IMR-90 (cell line): ENCODE measurements at regions not wholly inside any gene's neighbourhood (a gene's known extent, or its start where the extent isn't known, plus 50 kb on each side); places are given as distances from the start of the nearest gene placed in this dataset.

ENCODE experiments used
- ATAC-seq: fragments of 200-7000 bp; cut with Tn5 transposase; 2 replicates; pipeline ENCODE4 v1.9.1; 2020; ENCODE audit warnings: low read depth, mild to moderate bottlenecking, moderate library complexity
- BruUV-seq: library from RNA; stranded (reverse); fragments of 400-500 nt; replicated peaks from 2 replicates; lab custom pipeline; 2021; lab: Mats Ljungman, UMichigan
- CTCF ChIA-PET: fragments of 300-600 bp; formaldehyde crosslinking; extraction: SDS; loops from one replicate; lab custom pipeline; 2021; ENCODE audit warnings: antibody characterized with exemption; lab: Yijun Ruan, JAX
- POLR2A ChIA-PET: fragments of 300-600 bp; sonication (Branson Sonifier 250); formaldehyde crosslinking; loops from one replicate; lab custom pipeline; 2022; ENCODE audit warnings: antibody characterized with exemption; ENCODE audit not compliant: unreplicated experiment; lab: Charles Lee
- DNase-seq: peaks from one replicate; pipeline ENCODE4 v3.0.0; 2013
- H2AFZ ChIP-seq: replicated peaks from 2 replicates; pipeline ENCODE3; 2013; ENCODE audit warnings: low read length, mild to moderate bottlenecking; ENCODE audit not compliant: poor library complexity
- H2AK5ac ChIP-seq: 2 replicates; pipeline ENCODE4 v1.6.1; 2013; ENCODE audit warnings: low read depth, low read length, inconsistent platforms
- H2AK9ac ChIP-seq: replicated peaks from 2 replicates; pipeline ENCODE3; 2013; ENCODE audit warnings: mild to moderate bottlenecking, low read depth, low read length, moderate library complexity; ENCODE audit not compliant: poor library complexity
- H2BK120ac ChIP-seq: 2 replicates; pipeline ENCODE4 v1.6.1; 2013; ENCODE audit warnings: low read depth, low read length, inconsistent platforms
- H2BK15ac ChIP-seq: 3 replicates; pipeline ENCODE4 v1.6.1; 2013; ENCODE audit warnings: low read depth, low read length, inconsistent platforms
- H2BK20ac ChIP-seq: 2 replicates; pipeline ENCODE4 v1.6.1; 2013; ENCODE audit warnings: low read depth, mild to moderate bottlenecking, inconsistent platforms, low read length, moderate library complexity
- H2BK5ac ChIP-seq: 2 replicates; pipeline ENCODE4 v1.6.1; 2013; ENCODE audit warnings: mild to moderate bottlenecking, low read depth, low read length, inconsistent platforms; ENCODE audit not compliant: poor library complexity, severe bottlenecking
- H3K14ac ChIP-seq: replicated peaks from 2 replicates; pipeline ENCODE4 v1.6.1; 2013; ENCODE audit warnings: low read depth, low read length, inconsistent platforms
- H3K18ac ChIP-seq: 2 replicates; pipeline ENCODE4 v1.6.1; 2013; ENCODE audit warnings: low read depth, low read length, control low read depth
- H3K23ac ChIP-seq: 2 replicates; pipeline ENCODE4 v1.6.1; 2013; ENCODE audit warnings: low read depth, low read length, inconsistent platforms
- H3K27ac ChIP-seq: 2 replicates; pipeline ENCODE4 v1.5.1; 2013; ENCODE audit warnings: mild to moderate bottlenecking, control low read depth, low read length; ENCODE audit not compliant: insufficient read depth
- H3K27me3 ChIP-seq: 2 replicates; pipeline ENCODE4 v1.6.1; 2013; ENCODE audit warnings: low read length; ENCODE audit not compliant: control insufficient read depth, insufficient read depth
- H3K36me3 ChIP-seq: 2 replicates; pipeline ENCODE4 v1.6.1; 2013; ENCODE audit warnings: low read length, mixed read lengths; ENCODE audit not compliant: control insufficient read depth, insufficient read depth
- H3K4ac ChIP-seq: 2 replicates; pipeline ENCODE4 v1.6.1; 2013; ENCODE audit warnings: low read depth, low read length, inconsistent platforms
- H3K4me1 ChIP-seq: 2 replicates; pipeline ENCODE4 v1.6.1; 2013; ENCODE audit warnings: low read length, mixed read lengths; ENCODE audit not compliant: control insufficient read depth, insufficient read depth
- H3K4me2 ChIP-seq: 2 replicates; pipeline ENCODE4 v1.6.1; 2013; ENCODE audit warnings: low read depth, mild to moderate bottlenecking, control low read depth, low read length, moderate library complexity
- H3K4me3 ChIP-seq: 2 replicates; pipeline ENCODE4 v1.5.1; 2013; ENCODE audit warnings: low read depth, mild to moderate bottlenecking, control low read depth, low read length, moderate library complexity; ENCODE audit not compliant: insufficient read depth
- H3K56ac ChIP-seq: 2 replicates; pipeline ENCODE4 v1.6.1; 2013; ENCODE audit warnings: low read length, inconsistent platforms; ENCODE audit not compliant: insufficient read depth; ENCODE audit errors: extremely low read depth
- H3K79me1 ChIP-seq, 2 experiments: 2 replicates each; pipeline ENCODE4 v1.6.1; 2013; ENCODE audit warnings: low read length in 2 of 2, inconsistent platforms in 1 of 2, low read depth in 1 of 2
- H3K9ac ChIP-seq: 2 replicates; pipeline ENCODE4 v1.6.1; 2013; ENCODE audit warnings: low read depth, low read length, control low read depth
- H3K9me1 ChIP-seq: 2 replicates; pipeline ENCODE4 v1.6.1; 2013; ENCODE audit warnings: low read length, inconsistent platforms; ENCODE audit not compliant: insufficient read depth
- H3K9me3 ChIP-seq: 2 replicates; pipeline ENCODE4 v1.6.1; 2013; ENCODE audit warnings: low read length; ENCODE audit not compliant: control insufficient read depth, insufficient read depth
- H4K20me1 ChIP-seq: 2 replicates; pipeline ENCODE4 v1.6.1; 2013; ENCODE audit warnings: low read length, inconsistent platforms; ENCODE audit not compliant: insufficient read depth
- H4K5ac ChIP-seq: 2 replicates; pipeline ENCODE4 v1.6.1; 2013; ENCODE audit warnings: mild to moderate bottlenecking, low read depth, low read length, control low read depth
- H4K8ac ChIP-seq, 2 experiments: 2 replicates each; pipeline ENCODE4 v1.6.1; 2013; ENCODE audit warnings: low read depth in 2 of 2, low read length in 2 of 2, control low read depth in 1 of 2, inconsistent platforms in 1 of 2
- H4K91ac ChIP-seq: 2 replicates; pipeline ENCODE4 v1.6.1; 2013; ENCODE audit warnings: low read depth, low read length, inconsistent platforms; ENCODE audit not compliant: insufficient read depth
- BHLHE40 ChIP-seq: fragments of 150-350 bp; IDR thresholded peaks from 2 replicates; pipeline ENCODE4 v1.6.1; 2016; ENCODE audit warnings: mild to moderate bottlenecking, low read depth, low read length
- CHD1 ChIP-seq: IDR thresholded peaks from 2 replicates; pipeline ENCODE4 v1.6.1; 2012; ENCODE audit warnings: low read depth, low read length, improper control_type of control experiment
- FOS ChIP-seq: fragments of 150-350 bp; IDR thresholded peaks from 2 replicates; pipeline ENCODE4 v1.6.1; 2016; ENCODE audit warnings: low read depth, low read length
- MAZ ChIP-seq: IDR thresholded peaks from 2 replicates; pipeline ENCODE4 v1.6.1; 2012; ENCODE audit warnings: low read depth, mild to moderate bottlenecking, low read length, improper control_type of control experiment, moderate library complexity, borderline replicate concordance
- RAD21 ChIP-seq: IDR thresholded peaks from 2 replicates; pipeline ENCODE4 v1.6.1; 2012; ENCODE audit warnings: low read length, improper control_type of control experiment
- RCOR1 ChIP-seq: IDR thresholded peaks from 2 replicates; pipeline ENCODE4 v1.6.1; 2012; ENCODE audit warnings: mild to moderate bottlenecking, low read length, improper control_type of control experiment; ENCODE audit not compliant: insufficient replicate concordance
- RFX5 ChIP-seq: IDR thresholded peaks from 2 replicates; pipeline ENCODE4 v1.8.0; 2012; ENCODE audit warnings: low read depth, mild to moderate bottlenecking, low read length, moderate library complexity
- SMC3 ChIP-seq: fragments of 150-350 bp; IDR thresholded peaks from 2 replicates; pipeline ENCODE4 v1.6.1; 2016; ENCODE audit warnings: low read depth, mild to moderate bottlenecking, antibody characterized with exemption, low read length, moderate library complexity
- USF2 ChIP-seq: fragments of 150-350 bp; IDR thresholded peaks from 2 replicates; pipeline ENCODE4 v1.6.1; 2017; ENCODE audit warnings: mild to moderate bottlenecking, antibody characterized with exemption, low read length, low read depth
- WGBS, 2 experiments: methylation state at CpG; one replicate each; pipeline versions ENCODE4 v1.1.5 to v1.1.7; 2013; ENCODE audit warnings: missing lambda C conversion rate in 2 of 2; ENCODE audit not compliant: insufficient read length in 1 of 2; ENCODE audit errors: extremely low coverage in 2 of 2; 5-methylcytosine and 5-hydroxymethylcytosine counted together
- dilution Hi-C: fragments of 300-500 bp; cut with HindIII; formaldehyde crosslinking; loops from one replicate; pipeline ENCODE4 v1.14.3; 2018; ENCODE audit warnings: low sequenced_read_pairs; ENCODE audit not compliant: unreplicated experiment
- in situ Hi-C: fragments of 300-500 bp; cut with MboI; formaldehyde crosslinking; loops from 3 replicates; pipeline ENCODE4 v1.14.3; 2019; ENCODE audit warnings: low sequenced_read_pairs, inconsistent platforms, mixed read lengths
- intact Hi-C: fragments of 100-400 bp; cut with micrococcal nuclease; formaldehyde crosslinking; loops from 2 replicates; pipeline ENCODE4 v1.10.0; 2022

GRCh38 chr15:95580121-95580520 is 750.4 kb upstream of the NR2F2 start:
- Histone ChIP-seq H3K9ac (no peak overlapping the region), H4K91ac (no peak overlapping the region), H3K4me1 (no peaks in the 10 kb centered on the region), H3K56ac (no peak overlapping the region), H3K27me3 (no peaks in the 10 kb centered on the region), H2BK15ac (no peak overlapping the region), H3K4ac (no peak overlapping the region), H3K36me3 (no peaks in the 10 kb centered on the region), H3K9me3 (no peaks in the 10 kb centered on the region), H4K20me1 (no peaks in the 10 kb centered on the region), H2AFZ (no peak overlapping the region), H2BK120ac (no peak overlapping the region), H4K8ac (no peak overlapping the region), H3K4me3 (no peak overlapping the region), H2AK9ac (no peak overlapping the region), H3K14ac (no peak overlapping the region), H3K9me1 (no peaks in the 10 kb centered on the region; the same call in 1 of the 2 replicates), H2AK5ac (no peak overlapping the region), H3K79me1 (no peaks in the 10 kb centered on the region), H2BK5ac (no peak overlapping the region), H4K5ac (no peak overlapping the region), H3K4me2 (no peak overlapping the region), H3K27ac (no peak overlapping the region), H2BK20ac (no peak overlapping the region), H3K23ac (no peak overlapping the region), H3K18ac (no peak overlapping the region)
- no peak for ATAC-seq
- DNase-seq, result no peak
- intact Hi-C loops (no loop called here), dilution Hi-C loops (no loop called here), in situ Hi-C loops (no loop called here)
- CTCF ChIA-PET, result no interaction called here
- BruUV-seq, result no TSS peak
- WGBS, 2 experiments, result no CpG with 5 or more reads among the region's 3 CpGs
- POLR2A ChIA-PET, result no interaction called here
- TF ChIP-seq CHD1 (no peak), RAD21 (no peak), BHLHE40 (no peak), RFX5 (no peak), FOS (no peak), USF2 (no peak), MAZ (no peak), RCOR1 (no peak), SMC3 (no peak)
